WTC11 (cell line): ENCODE measurements at regions not wholly inside any gene's neighbourhood (a gene's known extent, or its start where the extent isn't known, plus 50 kb on each side); places are given as distances from the start of the nearest gene placed in this dataset.
A peak's percentile ranks its signal among the peaks of the same experiment; 100 is the strongest.

ENCODE experiments used
- ATAC-seq: fragments of 200-7000 bp; cut with Tn5 transposase; 2 replicates; pipeline ENCODE4 v1.10.0; 2021; ENCODE audit warnings: mild to moderate bottlenecking, moderate library complexity
- CTCF ChIA-PET: fragments of 300-600 bp; sonication (Branson Sonifier 250); formaldehyde crosslinking; loops from one replicate; lab custom pipeline; 2021; ENCODE audit warnings: antibody characterized with exemption; lab: Charles Lee
- POLR2A ChIA-PET: fragments of 350-600 bp; sonication (Branson Sonifier 250); formaldehyde crosslinking; loops from one replicate; lab custom pipeline; 2021; ENCODE audit warnings: antibody characterized with exemption; lab: Charles Lee
- DNase-seq: peaks from one replicate; pipeline ENCODE4 v3.0.0; 2021; ENCODE audit warnings: low spot score
- H3K27ac Mint-ChIP-seq: 2 replicates; pipeline ENCODE4 v1.8.0; 2021; ENCODE audit warnings: mixed read lengths
- H3K27me3 Mint-ChIP-seq: 2 replicates; pipeline ENCODE4 v1.8.0; 2021; ENCODE audit warnings: low read depth, mild to moderate bottlenecking, moderate library complexity, mixed read lengths
- H3K36me3 Mint-ChIP-seq: 2 replicates; pipeline ENCODE4 v1.8.0; 2021; ENCODE audit warnings: mixed read lengths
- H3K4me1 Mint-ChIP-seq: 2 replicates; pipeline ENCODE4 v1.8.0; 2022; ENCODE audit warnings: mixed read lengths
- H3K4me3 Mint-ChIP-seq: 2 replicates; pipeline ENCODE4 v1.8.0; 2021; ENCODE audit warnings: mild to moderate bottlenecking, moderate library complexity, mixed read lengths
- H3K9me3 Mint-ChIP-seq: 2 replicates; pipeline ENCODE4 v1.8.0; 2021; ENCODE audit warnings: mixed read lengths
- ATF3 ChIP-seq: sonication (generic); formaldehyde crosslinking; conservative IDR thresholded peaks from 2 replicates; pipeline ENCODE4 v1.8.1; 2022; ENCODE audit warnings: mild to moderate bottlenecking, missing genetic modification reagents
- CREB1 ChIP-seq: sonication (generic); formaldehyde crosslinking; IDR thresholded peaks from 2 replicates; pipeline ENCODE4 v1.8.0; 2023; ENCODE audit warnings: mild to moderate bottlenecking, missing genetic modification reagents
- EMX1 ChIP-seq: fragments of 250-450 bp; sonication (Bioruptor Pico); IDR thresholded peaks from 2 replicates; pipeline ENCODE4 v1.8.0; 2021; ENCODE audit warnings: mild to moderate bottlenecking
- FOXP4 ChIP-seq: sonication (generic); formaldehyde crosslinking; IDR thresholded peaks from 2 replicates; pipeline ENCODE4 v1.8.0; 2022; ENCODE audit warnings: mild to moderate bottlenecking, missing genetic modification reagents
- MAX ChIP-seq: sonication (generic); formaldehyde crosslinking; IDR thresholded peaks from 2 replicates; pipeline ENCODE4 v1.8.0; 2022; ENCODE audit warnings: mild to moderate bottlenecking, missing genetic modification reagents
- NFYB ChIP-seq: sonication (generic); formaldehyde crosslinking; conservative IDR thresholded peaks from 2 replicates; pipeline ENCODE4 v1.8.0; 2022; ENCODE audit warnings: low read depth, missing genetic modification reagents
- NR2C2 ChIP-seq: sonication (generic); formaldehyde crosslinking; IDR thresholded peaks from 2 replicates; pipeline ENCODE4 v1.8.0; 2022; ENCODE audit warnings: mild to moderate bottlenecking, missing genetic modification reagents
- PRDM15 ChIP-seq: sonication (generic); formaldehyde crosslinking; IDR thresholded peaks from 2 replicates; pipeline ENCODE4 v1.8.0; 2022; ENCODE audit warnings: missing genetic modification reagents
- USF2 ChIP-seq: sonication (generic); formaldehyde crosslinking; IDR thresholded peaks from 2 replicates; pipeline ENCODE4 v1.8.1; 2023; ENCODE audit warnings: mild to moderate bottlenecking, missing genetic modification reagents, moderate library complexity
- ZNF281 ChIP-seq: sonication (generic); formaldehyde crosslinking; IDR thresholded peaks from 2 replicates; pipeline ENCODE4 v1.8.0; 2023; ENCODE audit warnings: mild to moderate bottlenecking, missing genetic modification reagents
- ZNF425 ChIP-seq: fragments of 250-450 bp; sonication (Bioruptor Pico); conservative IDR thresholded peaks from 2 replicates; pipeline ENCODE4 v1.9.0; 2021; ENCODE audit warnings: mild to moderate bottlenecking
- ZNF512 ChIP-seq: sonication (generic); formaldehyde crosslinking; IDR thresholded peaks from 2 replicates; pipeline ENCODE4 v1.8.1; 2022; ENCODE audit warnings: missing genetic modification reagents, borderline replicate concordance
- ZSCAN18 ChIP-seq: fragments of 250-450 bp; sonication (Bioruptor Pico); IDR thresholded peaks from 2 replicates; pipeline ENCODE4 v2.1.2; 2022; ENCODE audit warnings: mild to moderate bottlenecking, moderate library complexity

- Mint-ChIP-seq H3K36me3 (no peaks in the 10 kb centered on the region), H3K27ac (no peak overlapping the region), H3K9me3 (peaks cover 24% of the 10 kb centered on the region), H3K27me3 (peaks cover 54% of the 10 kb centered on the region), H3K4me1 (peaks cover 31% of the 10 kb centered on the region), H3K4me3 (no peak overlapping the region)
- peak; percentile 12 for DNase-seq
- POLR2A ChIA-PET = no interaction called here
- ATAC-seq = peak; percentile 64
- CTCF ChIA-PET = no interaction called here
- no peak for TF ChIP-seq ZNF425 (CRISPR knock-in tag)
- no peak for TF ChIP-seq EMX1 (CRISPR knock-in tag)
- TF ChIP-seq ZNF512 (CRISPR knock-in tag) = no peak
- no peak for TF ChIP-seq USF2 (CRISPR knock-in tag)
- TF ChIP-seq ATF3 (CRISPR knock-in tag) = no peak
- no peak for TF ChIP-seq NFYB (CRISPR knock-in tag)
- TF ChIP-seq MAX (CRISPR knock-in tag) = peak; percentile 64; the same call in 1 of the 2 replicates
- TF ChIP-seq ZSCAN18 (CRISPR knock-in tag) = no peak
- 0 out of 2 replicates have a peak, but pooled peaks have one; percentile 35 for TF ChIP-seq FOXP4 (CRISPR knock-in tag)
Observed at GRCh38 chr11:15707971-15708370, 593.2 kb downstream of the INSC start.

- peak; percentile 30; the same call in 1 of the 2 replicates for ATAC-seq
- peaks cover 61% of the 10 kb centered on the region for H3K27me3 Mint-ChIP-seq
- ChIA-PET CTCF (interaction anchor here (0.9 kb wide), 1 partner anchor 12 kb away, joined by 3 read pairs; no protein-coding TSS in a partner anchor), POLR2A (no interaction called here)
- peaks cover 39% of the 10 kb centered on the region for H3K4me1 Mint-ChIP-seq
- no peak for DNase-seq
- H3K27ac Mint-ChIP-seq = no peak overlapping the region
- 0 out of 2 replicates have a peak, but pooled peaks cover 3% of the 10 kb centered on the region for H3K36me3 Mint-ChIP-seq
- peaks cover 21% of the 10 kb centered on the region for H3K9me3 Mint-ChIP-seq
- no peak overlapping the region for H3K4me3 Mint-ChIP-seq
- TF ChIP-seq CREB1 (no peak), NFYB (CRISPR knock-in tag) (no peak)
- TF ChIP-seq, all 79 proteins: peak for 0
Observed at GRCh38 chr11:15710580-15711275, 596.0 kb downstream of the INSC start.

GRCh38 chr11:15711311-15711710 is 596.6 kb downstream of the INSC start:
- peaks cover 67% of the 10 kb centered on the region for H3K27me3 Mint-ChIP-seq
- DNase-seq (peak; percentile 37), ATAC-seq (peak; percentile 82)
- H3K4me3 Mint-ChIP-seq = peak overlapping the region; percentile 34
- H3K36me3 Mint-ChIP-seq = 0 out of 2 replicates have a peak, but pooled peaks cover 3% of the 10 kb centered on the region
- no peak overlapping the region; the same call in 1 of the 2 replicates for H3K27ac Mint-ChIP-seq
- ChIA-PET POLR2A (no interaction called here), CTCF (interaction anchor here (0.9 kb wide), 1 partner anchor 13 kb away, joined by 3 read pairs; no protein-coding TSS in a partner anchor)
- peaks cover 39% of the 10 kb centered on the region for H3K4me1 Mint-ChIP-seq
- H3K9me3 Mint-ChIP-seq = peaks cover 21% of the 10 kb centered on the region
- TF ChIP-seq ZNF281 (no peak), PRDM15 (CRISPR knock-in tag) (peak; percentile 29; the same call in 1 of the 2 replicates), NR2C2 (CRISPR knock-in tag) (no peak)
